ENCODE measurements at regions not wholly inside any gene's neighbourhood (a gene's known extent, or its start where the extent isn't known, plus 50 kb on each side); places are given as distances from the start of the nearest gene placed in this dataset.

GRCh38 chr3:146861262-146861661 lies 256.1 kb upstream of the PLSCR5 start:
- no peak overlapping the region for H3K4me3 ChIP-seq

GRCh38 chr3:146854523-146854922 lies 249.4 kb upstream of the PLSCR5 start:
- WGBS, 2 donors (ENCODE audit: low coverage in 1 of 2), result 89 to 100% methylated on average over 1 to 4 of the region's 4 CpGs
- Histone ChIP-seq H3K9me3 (no peaks in the 10 kb centered on the region), H3K27ac (no peak overlapping the region), H3K27me3 (no peaks in the 10 kb centered on the region), H3K36me3 (no peaks in the 10 kb centered on the region), H3K4me1 (no peaks in the 10 kb centered on the region), H3K4me3 (no peak overlapping the region)
- ATAC-seq, result no peak
- TF ChIP-seq CTCF (IDR thresholded peaks at IDR 0.05) (no peak), EP300 (IDR thresholded peaks at IDR 0.05) (no peak), POLR2A (IDR thresholded peaks at IDR 0.05) (no peak)

More at GRCh38 chr3:146861262-146861661, 256.1 kb upstream of the PLSCR5 start:
- no peak for TF ChIP-seq POLR2A (IDR thresholded peaks at IDR 0.05)
- no peak for TF ChIP-seq POLR2AphosphoS5 (IDR thresholded peaks at IDR 0.05)
- TF ChIP-seq EP300 (IDR thresholded peaks at IDR 0.05), result no peak
- no peak for TF ChIP-seq CTCF (IDR thresholded peaks at IDR 0.05)
- Histone ChIP-seq H3K27me3 (no peaks in the 10 kb centered on the region), H3K27ac (no peak overlapping the region), H3K9me3 (no peaks in the 10 kb centered on the region), H3K36me3 (no peaks in the 10 kb centered on the region), H3K4me1 (no peaks in the 10 kb centered on the region)
- 100% methylated on average over 2 to 3 of the region's 3 CpGs for WGBS, 2 donors (ENCODE audit: low coverage in 1 of 2)
- ATAC-seq, result no peak

GRCh38 chr3:146851665-146852064 lies 246.5 kb upstream of the PLSCR5 start:
- Histone ChIP-seq H3K4me3 (no peak overlapping the region), H3K36me3 (no peaks in the 10 kb centered on the region), H3K27me3 (no peaks in the 10 kb centered on the region), H3K9me3 (no peaks in the 10 kb centered on the region), H3K27ac (no peak overlapping the region), H3K4me1 (no peaks in the 10 kb centered on the region)
- WGBS, 2 donors (ENCODE audit: low coverage in 1 of 2), result 71 to 74% methylated on average over 2 of the region's 2 CpGs
- TF ChIP-seq EP300 (IDR thresholded peaks at IDR 0.05), result no peak
- no peak for ATAC-seq

GRCh38 chr3:146845361-146845760 lies 240.2 kb upstream of the PLSCR5 start:
- Histone ChIP-seq H3K36me3 (no peaks in the 10 kb centered on the region), H3K4me3 (no peak overlapping the region), H3K27me3 (no peaks in the 10 kb centered on the region), H3K27ac (no peak overlapping the region), H3K4me1 (no peaks in the 10 kb centered on the region), H3K9me3 (no peaks in the 10 kb centered on the region)
- ATAC-seq, result no peak
- WGBS, 2 donors (ENCODE audit: low coverage in 1 of 2), result 86 to 89% methylated on average over 3 of the region's 3 CpGs
- no peak for TF ChIP-seq POLR2A (IDR thresholded peaks at IDR 0.05)

- no peak for ATAC-seq
Observed at GRCh38 chr3:146843476-146843875, 238.3 kb upstream of the PLSCR5 start.

More at GRCh38 chr3:146843476-146843875, 238.3 kb upstream of the PLSCR5 start:
- TF ChIP-seq POLR2A (IDR thresholded peaks at IDR 0.05) (no peak), POLR2AphosphoS5 (IDR thresholded peaks at IDR 0.05) (no peak), CTCF (IDR thresholded peaks at IDR 0.05) (no peak), EP300 (IDR thresholded peaks at IDR 0.05) (no peak)
- Histone ChIP-seq H3K27me3 (no peaks in the 10 kb centered on the region), H3K4me3 (no peak overlapping the region), H3K36me3 (no peaks in the 10 kb centered on the region), H3K27ac (no peak overlapping the region), H3K4me1 (no peaks in the 10 kb centered on the region), H3K9me3 (no peaks in the 10 kb centered on the region)
- 86 to 100% methylated on average over 1 of the region's 1 CpG for WGBS, 2 donors (ENCODE audit: low coverage in 1 of 2)

Data from gastroesophageal sphincter (tissue), 4 donors.